GM12873 (cell line): ENCODE measurements at regions not wholly inside any gene's neighbourhood (a gene's known extent, or its start where the extent isn't known, plus 50 kb on each side); places are given as distances from the start of the nearest gene placed in this dataset.

Experiments
- CTCF ChIP-seq: IDR thresholded peaks from 2 replicates; pipeline ENCODE4 v1.5.1; 2012; ENCODE audit warnings: low read depth, mild to moderate bottlenecking, moderate library complexity, low read length, control low read depth; ENCODE audit not compliant: insufficient read depth; ENCODE audit errors: missing control alignments

GRCh38 chr16:5509336-5509735 lies 411.7 kb upstream of the EEF2KMT start:
- TF ChIP-seq CTCF: no peak

- TF ChIP-seq CTCF: no peak
Observed at GRCh38 chr16:5508371-5508770, 410.8 kb upstream of the EEF2KMT start.

DNA sequence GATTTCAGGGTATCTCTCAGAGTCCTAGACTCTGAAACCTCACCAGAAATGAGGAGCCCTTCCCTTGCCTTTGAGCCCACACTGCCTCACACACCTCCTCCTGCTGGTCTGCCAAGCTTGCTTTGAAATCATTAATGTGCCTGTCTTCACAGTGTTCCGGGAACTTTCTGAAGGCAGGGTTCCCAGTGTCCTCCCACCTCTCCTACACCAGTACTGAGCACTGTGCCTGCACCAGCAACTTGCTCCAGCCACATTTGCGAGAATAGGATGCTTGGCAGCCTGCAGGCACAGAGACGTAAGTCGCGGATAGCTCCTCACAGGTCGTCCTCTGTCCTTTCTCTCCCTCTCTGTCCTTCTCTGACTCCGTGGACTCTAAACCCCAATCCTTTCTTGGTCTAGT lies 408.4 kb upstream of the EEF2KMT start:
- TF ChIP-seq CTCF: no peak

GRCh38 chr16:5505091-5505887 lies 407.7 kb upstream of the EEF2KMT start:
- no peak for TF ChIP-seq CTCF

DNA sequence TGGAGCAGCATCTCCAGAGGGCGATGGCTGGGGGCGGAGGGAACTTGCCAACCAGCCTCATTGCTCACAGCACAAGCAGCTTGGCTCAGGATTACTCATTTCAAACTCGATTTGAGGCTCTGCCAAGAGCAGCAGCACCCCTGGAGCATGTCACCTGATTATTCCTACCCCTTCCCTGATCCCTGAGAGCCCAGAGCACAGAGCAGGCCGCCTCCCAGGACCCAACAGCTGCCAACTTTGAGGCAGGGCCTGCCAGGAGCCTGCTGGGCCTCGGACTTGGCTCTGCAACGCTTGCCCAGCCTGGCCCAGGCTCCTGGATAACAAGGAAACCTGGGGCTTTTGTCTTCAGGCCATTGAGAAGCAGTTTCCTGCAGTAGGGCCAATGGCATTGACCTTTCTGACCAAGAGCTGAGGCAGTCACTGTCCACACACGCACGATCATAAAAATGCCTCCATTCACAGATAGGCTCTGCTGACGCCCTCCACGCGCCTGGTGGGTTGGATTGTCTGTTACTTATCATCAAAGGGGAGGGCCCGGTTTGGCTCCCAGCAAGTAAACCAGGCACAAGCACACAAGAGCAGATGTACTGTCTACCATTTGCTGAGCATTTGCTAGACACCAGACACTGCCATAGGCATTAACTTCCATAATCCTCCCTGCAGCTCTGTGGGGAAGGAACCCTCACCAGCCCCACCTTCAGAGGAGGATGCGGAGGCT lies 406.6 kb upstream of the EEF2KMT start:
- TF ChIP-seq CTCF: no peak

GRCh38 chr16:5502944-5503343 lies 405.3 kb upstream of the EEF2KMT start:
- TF ChIP-seq CTCF: no peak

- TF ChIP-seq CTCF: peak; percentile 39
Observed at GRCh38 chr16:5502467-5502869, 404.9 kb upstream of the EEF2KMT start.
